ENCODE measurements at regions not wholly inside any gene's neighbourhood (a gene's known extent, or its start where the extent isn't known, plus 50 kb on each side); places are given as distances from the start of the nearest gene placed in this dataset.
"Not testable (repeated sequence)": the region's sequence is repeated elsewhere in the genome, so short reads cannot be mapped to it uniquely, and the experiment has no call there.

DNA sequence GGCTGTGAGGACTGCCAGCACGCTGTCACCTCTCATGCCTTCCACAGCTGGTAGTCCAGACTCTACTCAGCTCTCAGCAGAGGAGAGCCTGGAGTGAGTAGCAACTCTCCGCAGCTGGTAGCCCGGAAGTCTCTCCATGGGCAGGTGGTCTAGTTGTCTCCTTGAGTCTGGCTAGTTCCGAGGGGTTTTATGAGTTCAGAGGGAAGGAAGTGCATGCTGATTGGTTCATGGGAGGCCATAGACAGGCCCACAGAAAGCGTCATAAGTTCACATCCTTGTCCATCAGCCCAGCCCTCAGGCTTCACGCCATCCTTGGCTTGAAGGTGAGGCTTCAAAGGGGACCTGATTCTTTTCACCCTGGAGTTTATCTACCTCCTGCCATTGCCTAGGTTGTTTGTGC lies 2662.4 kb upstream of the PCDH20 start:
- Histone ChIP-seq H3K4me1 (no peaks in the 10 kb centered on the region), H3K36me3 (no peaks in the 10 kb centered on the region), H3K4me3 (no peak overlapping the region), H3K27ac (replicated peaks in 1 of 4) (no peak overlapping the region), H3K27me3 (no peaks in the 10 kb centered on the region), H3K9me3 (peaks cover 0 to 4% (median 0%) of the 10 kb centered on the region in 4 donors)
- WGBS: 94% methylated on average over 6 of the region's 6 CpGs
- intact Hi-C loops (cut with DNase I): no loop called here
- no peak for DNase-seq (ENCODE audit: extremely low spot score)
- TF ChIP-seq CTCF (IDR thresholded peaks at IDR 0.05) (no peak), EP300 (IDR thresholded peaks at IDR 0.05) (no peak), POLR2A (IDR thresholded peaks at IDR 0.05; ENCODE audit: low read depth) (no peak), POLR2AphosphoS5 (IDR thresholded peaks at IDR 0.05) (no peak)

DNA sequence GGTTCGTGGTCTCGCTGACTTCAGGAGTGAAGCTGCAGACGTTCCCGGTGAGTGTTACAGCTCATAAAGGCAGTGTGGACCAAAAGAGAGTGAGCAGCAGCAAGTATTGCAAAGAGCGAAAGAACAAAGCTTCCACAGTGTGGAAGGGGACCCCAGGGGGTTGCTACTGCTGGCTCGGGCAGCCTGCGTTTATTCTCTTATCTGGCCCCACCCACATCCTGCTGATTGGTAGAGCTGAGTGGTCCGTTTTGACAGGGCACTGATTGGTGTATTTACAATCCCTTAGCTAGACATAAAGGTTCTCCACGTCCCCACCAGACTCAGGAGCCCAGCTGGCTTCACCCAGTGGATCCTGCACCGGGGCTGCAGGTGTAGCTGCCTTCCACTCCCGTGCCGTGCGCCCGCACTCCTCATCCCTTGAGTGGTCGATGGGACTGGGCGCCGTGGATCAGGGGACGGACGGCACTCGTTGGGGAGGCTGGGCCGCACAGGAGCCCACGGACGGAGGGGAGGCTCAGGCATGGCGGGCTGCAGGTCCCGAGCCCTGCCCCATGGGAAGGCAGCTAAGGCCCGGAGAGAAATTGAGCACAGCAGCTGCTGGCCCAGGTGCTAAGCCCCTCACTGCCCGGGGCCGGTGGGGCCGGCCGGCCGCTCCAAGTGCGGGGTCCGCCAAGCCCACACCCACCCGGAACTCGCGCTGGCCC lies 2661.6 kb upstream of the PCDH20 start:
- WGBS: 88% methylated on average over 12 of the region's 36 CpGs
- intact Hi-C loops (cut with DNase I): not testable (repeated sequence)

GRCh38 chr13:64075543-64076271 lies 2660.1 kb upstream of the PCDH20 start:
- 90% methylated on average over 11 of the region's 14 CpGs for WGBS
- no peak overlapping the region for H3K4me3 ChIP-seq
- no peaks in the 10 kb centered on the region for H3K36me3 ChIP-seq
- no peaks in the 10 kb centered on the region for H3K27me3 ChIP-seq
- H3K27ac ChIP-seq (replicated peaks in 1 of 4): no peak overlapping the region
- no peak for DNase-seq (ENCODE audit: extremely low spot score)
- no peaks in the 10 kb centered on the region for H3K4me1 ChIP-seq
- H3K9me3 ChIP-seq: peaks cover 0 to 4% (median 0%) of the 10 kb centered on the region in 4 donors
- no peak for TF ChIP-seq POLR2A (IDR thresholded peaks at IDR 0.05; ENCODE audit: low read depth)
- no peak for TF ChIP-seq POLR2AphosphoS5 (IDR thresholded peaks at IDR 0.05)
- TF ChIP-seq EP300 (IDR thresholded peaks at IDR 0.05): no peak
- intact Hi-C loops (cut with DNase I): no loop called here

More for the DNA sequence above, 2661.6 kb upstream of the PCDH20 start:
- H3K4me1 ChIP-seq; H3K4me3 ChIP-seq; H3K36me3 ChIP-seq; H3K9me3 ChIP-seq; H3K27ac ChIP-seq (replicated peaks in 1 of 4); H3K27me3 ChIP-seq; DNase-seq (ENCODE audit: extremely low spot score): not testable (repeated sequence)

DNA sequence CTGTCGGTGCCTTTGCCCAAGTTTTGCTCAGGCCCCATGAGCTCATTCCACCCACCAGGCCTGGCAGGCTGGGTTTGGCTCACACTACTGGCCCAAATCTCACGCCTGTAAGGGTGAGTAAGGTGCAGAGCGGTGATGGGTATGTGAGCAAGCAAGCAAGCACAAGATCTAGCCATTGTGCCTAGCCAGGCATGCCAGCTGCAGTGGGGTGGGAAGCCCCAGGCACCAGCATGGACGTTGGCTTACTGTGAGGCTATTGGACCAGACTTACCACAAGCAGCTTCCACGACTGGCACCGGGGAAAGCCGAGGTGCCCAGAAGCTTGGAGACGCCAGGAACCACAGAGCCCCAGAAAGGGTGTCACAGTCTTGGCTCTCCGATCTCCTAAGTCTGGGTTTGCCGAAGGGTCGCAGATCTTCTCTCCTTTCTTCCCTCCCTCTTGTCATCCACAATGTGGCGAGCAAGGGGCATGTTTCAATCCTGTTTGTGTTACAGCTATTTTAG lies 2659.4 kb upstream of the PCDH20 start:
- Histone ChIP-seq H3K27ac (replicated peaks in 1 of 4) (no peak overlapping the region), H3K36me3 (no peaks in the 10 kb centered on the region), H3K9me3 (peaks cover 0 to 4% (median 0%) of the 10 kb centered on the region in 4 donors), H3K4me1 (no peaks in the 10 kb centered on the region), H3K4me3 (no peak overlapping the region), H3K27me3 (no peaks in the 10 kb centered on the region)
- TF ChIP-seq POLR2A (IDR thresholded peaks at IDR 0.05; ENCODE audit: low read depth) (no peak), CTCF (IDR thresholded peaks at IDR 0.05) (no peak), EP300 (IDR thresholded peaks at IDR 0.05) (no peak), POLR2AphosphoS5 (IDR thresholded peaks at IDR 0.05) (no peak)
- WGBS: 93% methylated on average over 12 of the region's 12 CpGs
- DNase-seq (ENCODE audit: extremely low spot score): no peak
- intact Hi-C loops (cut with DNase I): no loop called here

GRCh38 chr13:64073203-64073602 lies 2657.6 kb upstream of the PCDH20 start:
- intact Hi-C loops (cut with DNase I): no loop called here
- Histone ChIP-seq H3K27ac (replicated peaks in 1 of 4) (no peak overlapping the region), H3K4me1 (no peaks in the 10 kb centered on the region), H3K27me3 (no peaks in the 10 kb centered on the region), H3K36me3 (no peaks in the 10 kb centered on the region), H3K4me3 (no peak overlapping the region), H3K9me3 (peaks cover 0 to 4% (median 0%) of the 10 kb centered on the region in 4 donors)
- no peak for DNase-seq (ENCODE audit: extremely low spot score)
- no peak for TF ChIP-seq POLR2AphosphoS5 (IDR thresholded peaks at IDR 0.05)
- TF ChIP-seq CTCF (IDR thresholded peaks at IDR 0.05): no peak
- no peak for TF ChIP-seq EP300 (IDR thresholded peaks at IDR 0.05)
- no peak for TF ChIP-seq POLR2A (IDR thresholded peaks at IDR 0.05; ENCODE audit: low read depth)

Measured in esophagus muscularis mucosa (tissue), 4 donors.